ENCODE measurements at regions not wholly inside any gene's neighbourhood (a gene's known extent, or its start where the extent isn't known, plus 50 kb on each side); places are given as distances from the start of the nearest gene placed in this dataset.
"Not testable (repeated sequence)": the region's sequence is repeated elsewhere in the genome, so short reads cannot be mapped to it uniquely, and the experiment has no call there.

GRCh38 chr1:211890091-211890995, 59.8 kb upstream of the LPGAT1 start:
- peak overlapping the region; percentile 69 for H3K4me3 Mint-ChIP-seq
- H3K36me3 Mint-ChIP-seq (ENCODE audit: low read depth); H3K9me3 Mint-ChIP-seq; DNase-seq (ENCODE audit: low read depth, low spot score); H3K27ac Mint-ChIP-seq (ENCODE audit: unreplicated experiment); H3K27me3 Mint-ChIP-seq (ENCODE audit: low read depth): not testable (repeated sequence)
- peaks cover 18% of the 10 kb centered on the region for H3K4me1 Mint-ChIP-seq

- peak overlapping the region; percentile 3 for H3K27ac Mint-ChIP-seq (ENCODE audit: unreplicated experiment)
- not testable (repeated sequence) for H3K36me3 Mint-ChIP-seq (ENCODE audit: low read depth); H3K27me3 Mint-ChIP-seq (ENCODE audit: low read depth)
These were observed 58.9 kb upstream of the LPGAT1 start for GRCh38 chr1:211889307-211890090.

GRCh38 chr1:211886551-211886950, 56.0 kb upstream of the LPGAT1 start:
- no peak for TF ChIP-seq CTCF (conservative IDR thresholded peaks at IDR 0.05)
- peaks cover under 1% of the 10 kb centered on the region for H3K36me3 Mint-ChIP-seq (ENCODE audit: low read depth)
- H3K27me3 Mint-ChIP-seq (ENCODE audit: low read depth): peaks cover 2% of the 10 kb centered on the region

More at GRCh38 chr1:211889307-211890090, 58.9 kb upstream of the LPGAT1 start:
- not testable (repeated sequence) for H3K9me3 Mint-ChIP-seq
- H3K4me1 Mint-ChIP-seq: peaks cover 18% of the 10 kb centered on the region
- peak; percentile 36 for DNase-seq (ENCODE audit: low read depth, low spot score)
- H3K4me3 Mint-ChIP-seq: peak overlapping the region; percentile 69

GRCh38 chr1:211885747-211886522, 55.4 kb upstream of the LPGAT1 start:
- TF ChIP-seq CTCF (conservative IDR thresholded peaks at IDR 0.05): no peak
- peaks cover 18% of the 10 kb centered on the region for H3K4me1 Mint-ChIP-seq
- no peak overlapping the region for H3K4me3 Mint-ChIP-seq
- no peak for DNase-seq (ENCODE audit: low read depth, low spot score)
- H3K9me3 Mint-ChIP-seq: peaks cover 10% of the 10 kb centered on the region
- peaks cover 2% of the 10 kb centered on the region for H3K36me3 Mint-ChIP-seq (ENCODE audit: low read depth)
- H3K27me3 Mint-ChIP-seq (ENCODE audit: low read depth): peaks cover 2% of the 10 kb centered on the region
- no peak overlapping the region for H3K27ac Mint-ChIP-seq (ENCODE audit: unreplicated experiment)

More at GRCh38 chr1:211886551-211886950, 56.0 kb upstream of the LPGAT1 start:
- peaks cover 5% of the 10 kb centered on the region for H3K9me3 Mint-ChIP-seq
- no peak for DNase-seq (ENCODE audit: low read depth, low spot score)
- peaks cover 18% of the 10 kb centered on the region for H3K4me1 Mint-ChIP-seq
- no peak overlapping the region for H3K4me3 Mint-ChIP-seq
- no peak overlapping the region for H3K27ac Mint-ChIP-seq (ENCODE audit: unreplicated experiment)

- no peak for TF ChIP-seq CTCF (conservative IDR thresholded peaks at IDR 0.05)
- Mint-ChIP-seq H3K27me3 (ENCODE audit: low read depth) (peaks cover 2% of the 10 kb centered on the region), H3K36me3 (ENCODE audit: low read depth) (peaks cover 2% of the 10 kb centered on the region), H3K9me3 (peaks cover 15% of the 10 kb centered on the region), H3K27ac (ENCODE audit: unreplicated experiment) (no peak overlapping the region), H3K4me3 (no peak overlapping the region), H3K4me1 (peaks cover 4% of the 10 kb centered on the region)
- no peak for DNase-seq (ENCODE audit: low read depth, low spot score)
These were observed 51.9 kb upstream of the LPGAT1 start for GRCh38 chr1:211882381-211883004.

All from neural crest cell (in vitro differentiated cells).